SK-N-SH (cell line): ENCODE measurements at regions not wholly inside any gene's neighbourhood (a gene's known extent, or its start where the extent isn't known, plus 50 kb on each side); places are given as distances from the start of the nearest gene placed in this dataset.

Experiments used
- CTCF ChIA-PET: fragments of 300-600, 350-600 bp; formaldehyde crosslinking; extraction: SDS; loops from one replicate; lab custom pipeline; 2021; lab: Yijun Ruan, JAX
- POLR2A ChIA-PET: fragments of 350-600 bp; sonication (Branson Sonifier 250); formaldehyde crosslinking; extraction: SDS; loops from one replicate; lab custom pipeline; 2020; ENCODE audit warnings: antibody characterized with exemption, inconsistent platforms; lab: Yijun Ruan, JAX
- DNase-seq: peaks from one replicate; pipeline ENCODE4 v3.0.0; 2012
- H2AFZ ChIP-seq: fragments of 200-600 bp; sonication (generic); 2 replicates; pipeline ENCODE4 v1.8.1; 2016; ENCODE audit warnings: antibody characterized with exemption, mild to moderate bottlenecking, low read depth
- H3F3A ChIP-seq: fragments of 200-600 bp; sonication (generic); replicated peaks from 2 replicates; pipeline ENCODE3; 2016; ENCODE audit warnings: antibody characterized with exemption, mild to moderate bottlenecking; ENCODE audit not compliant: insufficient read depth
- H3K27ac ChIP-seq, 2 experiments: fragments of 200-500 bp in 1 of 2; fragments of 200-600 bp in 1 of 2; sonication (Bioruptor generic) in 1 of 2; sonication (generic), shearing (Covaris generic) in 1 of 2; 2 replicates each; pipeline versions ENCODE4 v1.5.1 to v1.6.1; 2014 to 2016; ENCODE audit warnings: low read depth in 2 of 2, inconsistent platforms in 1 of 2, low read length in 1 of 2, mild to moderate bottlenecking in 1 of 2, mixed read lengths in 1 of 2
- H3K27me3 ChIP-seq: fragments of 200-600 bp; sonication (generic), shearing (Covaris generic); 2 replicates; pipeline ENCODE4 v1.6.1; 2016; ENCODE audit warnings: mixed run types; ENCODE audit not compliant: insufficient read depth
- H3K36me3 ChIP-seq, 2 experiments: fragments of 200-500 bp in 1 of 2; fragments of 200-600 bp in 1 of 2; sonication (Bioruptor generic) in 1 of 2; sonication (generic) in 1 of 2; replicated peaks in 1 of 2; 2 replicates each; pipeline versions ENCODE3 to v1.5.1; 2014 to 2016; ENCODE audit warnings: low read length in 1 of 2, mild to moderate bottlenecking in 1 of 2; ENCODE audit not compliant: insufficient read depth in 2 of 2, control insufficient read depth in 1 of 2
- H3K4me1 ChIP-seq, 2 experiments: fragments of 200-500 bp in 1 of 2; fragments of 200-600 bp in 1 of 2; sonication (Bioruptor generic) in 1 of 2; sonication (generic), shearing (Covaris generic) in 1 of 2; 2 replicates each; pipeline versions ENCODE4 v1.5.1 to v1.6.1; 2014 to 2016; ENCODE audit warnings: low read depth in 1 of 2, low read length in 1 of 2, mixed run types in 1 of 2; ENCODE audit not compliant: insufficient read depth in 2 of 2, control insufficient read depth in 1 of 2
- H3K4me2 ChIP-seq: fragments of 200-600 bp; sonication (generic), shearing (Covaris generic); 2 replicates; pipeline ENCODE4 v1.6.1; 2017; ENCODE audit warnings: mixed run types
- H3K4me3 ChIP-seq, 2 experiments: fragments of 200-500 bp in 1 of 2; fragments of 200-600 bp in 1 of 2; sonication (Bioruptor generic) in 1 of 2; sonication (generic), shearing (Covaris generic) in 1 of 2; 2 replicates each; pipeline versions ENCODE4 v1.5.1 to v1.8.1; 2014 to 2016; ENCODE audit warnings: low read depth in 2 of 2, inconsistent platforms in 1 of 2, low read length in 1 of 2, mild to moderate bottlenecking in 1 of 2, mixed read lengths in 1 of 2, moderate library complexity in 1 of 2
- H3K79me2 ChIP-seq: fragments of 200-600 bp; sonication (generic); 2 replicates; pipeline ENCODE4 v1.8.1; 2017; ENCODE audit warnings: mild to moderate bottlenecking; ENCODE audit not compliant: insufficient read depth
- H3K9ac ChIP-seq: fragments of 200-600 bp; sonication (generic); 2 replicates; pipeline ENCODE4 v1.6.1; 2017; ENCODE audit warnings: mixed run types
- H3K9me2 ChIP-seq: fragments of 200-600 bp; sonication (generic); 2 replicates; pipeline ENCODE4 v1.6.1; 2017; ENCODE audit warnings: mixed run types
- H3K9me3 ChIP-seq: fragments of 200-600 bp; sonication (generic); 2 replicates; pipeline ENCODE4 v1.6.1; 2017; ENCODE audit warnings: mixed run types, mild to moderate bottlenecking, moderate library complexity
- H4K20me1 ChIP-seq: fragments of 200-600 bp; sonication (generic); 2 replicates; pipeline ENCODE4 v1.6.1; 2017; ENCODE audit warnings: mild to moderate bottlenecking, mixed run types; ENCODE audit not compliant: insufficient read depth
- CHD2 ChIP-seq: fragments of 150-350 bp; IDR thresholded peaks from 2 replicates; pipeline ENCODE4 v1.6.1; 2018; ENCODE audit warnings: low read length; ENCODE audit not compliant: partially characterized antibody
- ELF1 ChIP-seq: IDR thresholded peaks from 2 replicates; pipeline ENCODE4 v1.4.0; 2012
- EP300 ChIP-seq, 2 experiments: IDR thresholded peaks; 2 replicates each; pipeline versions ENCODE4 v1.4.0 to v1.6.1; 2012; ENCODE audit warnings: borderline replicate concordance in 1 of 2, low read depth in 1 of 2, low read length in 1 of 2
- GABPA ChIP-seq: IDR thresholded peaks from 2 replicates; pipeline ENCODE4 v1.4.0; 2012; ENCODE audit warnings: low read depth, mild to moderate bottlenecking
- JUND ChIP-seq: IDR thresholded peaks from 2 replicates; pipeline ENCODE4 v1.4.0; 2012
- MXI1 ChIP-seq: IDR thresholded peaks from 2 replicates; pipeline ENCODE4 v1.6.1; 2012; ENCODE audit warnings: mild to moderate bottlenecking, low read depth, low read length, improper control_type of control experiment
- NRF1 ChIP-seq: IDR thresholded peaks from 2 replicates; pipeline ENCODE4 v1.6.1; 2012; ENCODE audit warnings: low read depth, mild to moderate bottlenecking, low read length
- POLR2AphosphoS5 ChIP-seq: IDR thresholded peaks from 2 replicates; pipeline ENCODE4 v1.6.1; 2012; ENCODE audit warnings: low read depth, low read length
- RCOR1 ChIP-seq: fragments of 150-350 bp; IDR thresholded peaks from 2 replicates; pipeline ENCODE4 v1.6.1; 2017; ENCODE audit warnings: antibody characterized with exemption, low read length
- TAF1 ChIP-seq: IDR thresholded peaks from 2 replicates; pipeline ENCODE4 v1.6.1; 2012; ENCODE audit warnings: low read depth, mild to moderate bottlenecking, low read length, moderate library complexity, borderline replicate concordance
- WGBS: methylation state at CpG from one replicate; pipeline ENCODE4 v1.1.6; 2017; ENCODE audit warnings: low lambda C conversion rate; 5-methylcytosine and 5-hydroxymethylcytosine counted together
- TF ChIP-seq, protein P1 (sequence below): IDR thresholded peaks from 2 replicates; pipeline ENCODE4 v1.4.0; 2012; ENCODE audit warnings: low read depth, borderline replicate concordance
- TF ChIP-seq, protein P2 (sequence below): fragments of 150-350 bp; IDR thresholded peaks from 2 replicates; pipeline ENCODE4 v1.6.1; 2016; ENCODE audit warnings: mild to moderate bottlenecking, low read depth, low read length
- TF ChIP-seq, protein P3 (sequence below): fragments of 200-600 bp; sonication (generic); IDR thresholded peaks from 2 replicates; pipeline ENCODE4 v1.6.1; 2017; ENCODE audit warnings: antibody characterized with exemption, mild to moderate bottlenecking, moderate library complexity

DNA sequence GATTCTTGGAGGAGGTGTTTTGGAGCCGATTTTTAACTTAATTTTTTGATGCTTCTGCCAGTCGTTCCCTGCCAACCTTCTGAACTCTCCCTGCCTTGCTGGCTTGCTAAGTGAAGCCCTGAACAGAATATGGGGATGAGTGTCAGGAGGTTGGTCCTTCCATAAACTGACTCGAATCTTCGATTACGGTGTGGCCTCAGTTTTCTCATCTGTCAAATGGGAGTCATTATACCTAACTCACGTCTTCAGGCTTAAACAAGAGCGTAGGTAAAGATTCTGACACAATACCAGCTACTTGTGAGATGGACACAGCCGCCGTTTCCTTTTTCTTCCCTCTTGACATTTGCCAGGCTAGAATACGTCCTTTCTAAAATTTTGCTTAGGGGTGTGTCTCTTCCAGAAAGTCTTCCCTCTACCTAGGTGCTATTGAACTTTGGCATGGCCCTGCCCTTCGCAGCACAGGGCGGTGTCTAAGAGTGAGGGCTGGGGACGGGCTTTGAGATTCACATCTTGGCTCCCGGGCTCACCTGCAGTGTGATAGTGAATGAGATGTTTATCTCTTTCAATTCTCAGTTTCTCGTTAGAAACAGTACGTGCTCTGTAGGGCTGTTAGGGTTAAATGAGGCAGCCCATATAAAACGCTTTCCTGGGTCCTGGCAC lies 190.6 kb upstream of the SDK2 start:
- no peak overlapping the region for H3K27ac ChIP-seq
- H3K9me3 ChIP-seq, result peaks cover 9% of the 10 kb centered on the region; the same call in 1 of the 2 replicates
- no peaks in the 10 kb centered on the region for H3F3A ChIP-seq
- 49% methylated on average over 17 of the region's 17 CpGs for WGBS
- H3K9me2 ChIP-seq, result no peaks in the 10 kb centered on the region
- no peak overlapping the region for H3K4me3 ChIP-seq
- H3K36me3 ChIP-seq, result no peaks in the 10 kb centered on the region
- TF ChIP-seq POLR2AphosphoS5 (no peak), NRF1 (no peak), EP300 (IDR thresholded peaks at IDR 0.05; ENCODE audit: borderline replicate concordance in 1 of 2, low read depth in 1 of 2, low read length in 1 of 2) (no peak), RCOR1 (no peak), MXI1 (no peak), ELF1 (no peak), GABPA (no peak)
- TF ChIP-seq, protein P1, sequence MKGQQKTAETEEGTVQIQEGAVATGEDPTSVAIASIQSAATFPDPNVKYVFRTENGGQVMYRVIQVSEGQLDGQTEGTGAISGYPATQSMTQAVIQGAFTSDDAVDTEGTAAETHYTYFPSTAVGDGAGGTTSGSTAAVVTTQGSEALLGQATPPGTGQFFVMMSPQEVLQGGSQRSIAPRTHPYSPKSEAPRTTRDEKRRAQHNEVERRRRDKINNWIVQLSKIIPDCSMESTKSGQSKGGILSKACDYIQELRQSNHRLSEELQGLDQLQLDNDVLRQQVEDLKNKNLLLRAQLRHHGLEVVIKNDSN, result no peak
- TF ChIP-seq, protein P2, sequence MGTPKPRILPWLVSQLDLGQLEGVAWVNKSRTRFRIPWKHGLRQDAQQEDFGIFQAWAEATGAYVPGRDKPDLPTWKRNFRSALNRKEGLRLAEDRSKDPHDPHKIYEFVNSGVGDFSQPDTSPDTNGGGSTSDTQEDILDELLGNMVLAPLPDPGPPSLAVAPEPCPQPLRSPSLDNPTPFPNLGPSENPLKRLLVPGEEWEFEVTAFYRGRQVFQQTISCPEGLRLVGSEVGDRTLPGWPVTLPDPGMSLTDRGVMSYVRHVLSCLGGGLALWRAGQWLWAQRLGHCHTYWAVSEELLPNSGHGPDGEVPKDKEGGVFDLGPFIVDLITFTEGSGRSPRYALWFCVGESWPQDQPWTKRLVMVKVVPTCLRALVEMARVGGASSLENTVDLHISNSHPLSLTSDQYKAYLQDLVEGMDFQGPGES, result no peak
- CTCF ChIA-PET, result no interaction called here
- H3K4me2 ChIP-seq, result no peak overlapping the region
- no peaks in the 10 kb centered on the region for H3K27me3 ChIP-seq
- no peaks in the 10 kb centered on the region for H3K79me2 ChIP-seq
- peaks cover 0 to 8% of the 10 kb centered on the region in 2 experiments; a peak in 1 of 4 replicates for H3K4me1 ChIP-seq
- H2AFZ ChIP-seq, result no peak overlapping the region
- no peak overlapping the region for H3K9ac ChIP-seq
- no peak for DNase-seq
- H4K20me1 ChIP-seq, result no peaks in the 10 kb centered on the region
- POLR2A ChIA-PET, result no interaction called here

DNA sequence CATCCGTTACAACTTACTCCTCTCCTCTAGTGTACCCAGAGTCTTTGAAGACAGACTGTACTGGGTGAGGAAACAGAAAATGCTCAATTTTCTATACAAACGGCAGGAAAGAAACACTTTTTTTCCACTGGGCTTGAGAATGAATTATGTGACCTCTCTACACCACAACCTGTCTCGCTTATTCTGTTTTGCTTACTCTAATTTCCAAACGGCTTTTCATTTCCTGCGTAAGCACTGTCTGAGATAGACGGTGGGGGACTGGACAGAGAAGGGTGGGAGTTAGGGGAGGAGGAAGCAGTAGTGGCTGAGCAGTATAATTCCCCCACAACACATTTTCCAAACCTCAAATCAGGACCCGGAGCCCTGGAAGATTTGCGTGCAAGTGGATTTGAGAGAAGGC lies 191.4 kb upstream of the SDK2 start:
- POLR2A ChIA-PET, result no interaction called here
- H3K4me1 ChIP-seq, result peaks cover 0 to 8% of the 10 kb centered on the region in 2 experiments; a peak in 1 of 4 replicates
- TF ChIP-seq, protein P3, sequence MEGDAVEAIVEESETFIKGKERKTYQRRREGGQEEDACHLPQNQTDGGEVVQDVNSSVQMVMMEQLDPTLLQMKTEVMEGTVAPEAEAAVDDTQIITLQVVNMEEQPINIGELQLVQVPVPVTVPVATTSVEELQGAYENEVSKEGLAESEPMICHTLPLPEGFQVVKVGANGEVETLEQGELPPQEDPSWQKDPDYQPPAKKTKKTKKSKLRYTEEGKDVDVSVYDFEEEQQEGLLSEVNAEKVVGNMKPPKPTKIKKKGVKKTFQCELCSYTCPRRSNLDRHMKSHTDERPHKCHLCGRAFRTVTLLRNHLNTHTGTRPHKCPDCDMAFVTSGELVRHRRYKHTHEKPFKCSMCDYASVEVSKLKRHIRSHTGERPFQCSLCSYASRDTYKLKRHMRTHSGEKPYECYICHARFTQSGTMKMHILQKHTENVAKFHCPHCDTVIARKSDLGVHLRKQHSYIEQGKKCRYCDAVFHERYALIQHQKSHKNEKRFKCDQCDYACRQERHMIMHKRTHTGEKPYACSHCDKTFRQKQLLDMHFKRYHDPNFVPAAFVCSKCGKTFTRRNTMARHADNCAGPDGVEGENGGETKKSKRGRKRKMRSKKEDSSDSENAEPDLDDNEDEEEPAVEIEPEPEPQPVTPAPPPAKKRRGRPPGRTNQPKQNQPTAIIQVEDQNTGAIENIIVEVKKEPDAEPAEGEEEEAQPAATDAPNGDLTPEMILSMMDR, result no peak
- TF ChIP-seq JUND (no peak), TAF1 (no peak), CHD2 (no peak)
- TF ChIP-seq, protein P2, result no peak
- H3K9me3 ChIP-seq, result peaks cover 9% of the 10 kb centered on the region; the same call in 1 of the 2 replicates
- H3K27me3 ChIP-seq, result no peaks in the 10 kb centered on the region
- H3K9me2 ChIP-seq, result no peaks in the 10 kb centered on the region
- H3K9ac ChIP-seq, result no peak overlapping the region
- H3K4me2 ChIP-seq, result no peak overlapping the region
- 51% methylated on average over 8 of the region's 8 CpGs for WGBS
- no peaks in the 10 kb centered on the region for H3F3A ChIP-seq
- no peak for DNase-seq
- no peaks in the 10 kb centered on the region for H3K36me3 ChIP-seq
- H3K4me3 ChIP-seq, result no peak overlapping the region
- CTCF ChIA-PET, result no interaction called here
- H3K27ac ChIP-seq, result no peak overlapping the region
- H4K20me1 ChIP-seq, result no peaks in the 10 kb centered on the region
- no peaks in the 10 kb centered on the region for H3K79me2 ChIP-seq
- H2AFZ ChIP-seq, result no peak overlapping the region
